ENCODE measurements at regions not wholly inside any gene's neighbourhood (a gene's known extent, or its start where the extent isn't known, plus 50 kb on each side); places are given as distances from the start of the nearest gene placed in this dataset.

DNA sequence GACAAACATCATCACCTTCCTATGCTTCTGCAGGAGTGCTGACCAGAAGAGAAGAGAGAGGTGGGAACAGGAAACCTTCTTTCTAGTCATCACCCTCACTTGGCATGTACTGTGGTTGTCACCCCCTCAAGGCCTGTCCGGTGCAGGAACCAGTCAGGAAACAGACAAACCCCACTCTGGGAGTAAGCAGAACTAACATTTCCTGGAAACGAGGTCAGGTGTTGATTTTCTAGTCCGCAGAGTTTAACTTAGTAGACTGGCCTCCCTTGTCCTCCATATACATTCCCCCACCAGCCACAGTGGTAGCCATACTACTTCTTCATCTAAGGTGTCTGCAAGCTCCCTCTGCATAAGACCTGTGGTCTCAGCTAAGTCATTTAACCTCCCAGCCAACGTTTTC lies 80.7 kb upstream of the NCAM1 start:
- no peak overlapping the region for H3K4me2 ChIP-seq (ENCODE audit: low read depth, low read length)
- no peaks in the 10 kb centered on the region for H3K27me3 ChIP-seq (ENCODE audit: control insufficient read depth, insufficient read depth, low read length)
- H3K79me1 ChIP-seq (ENCODE audit: low read depth in 1 of 2, low read length in 2 of 2), result no peaks in the 10 kb centered on the region
- ATAC-seq (ENCODE audit: low read depth) (no peak), DNase-seq (no peak)
- no peaks in the 10 kb centered on the region for H4K20me1 ChIP-seq (ENCODE audit: insufficient read depth, low read length)
- POLR2A ChIA-PET (ENCODE audit: unreplicated experiment), result no interaction called here
- H3K14ac ChIP-seq (replicated peaks; ENCODE audit: low read depth, low read length), result no peak overlapping the region
- no peak overlapping the region for H3K4ac ChIP-seq (ENCODE audit: low read depth, low read length)
- CTCF ChIA-PET, result no interaction called here
- H3K4me1 ChIP-seq (ENCODE audit: control insufficient read depth, insufficient read depth, low read length), result no peaks in the 10 kb centered on the region
- no peak overlapping the region for H3K56ac ChIP-seq (ENCODE audit: extremely low read depth, insufficient read depth, low read length)
- H3K9me3 ChIP-seq (ENCODE audit: control insufficient read depth, insufficient read depth, low read length), result no peaks in the 10 kb centered on the region
- H2AK5ac ChIP-seq (ENCODE audit: low read depth, low read length), result no peak overlapping the region
- no peak overlapping the region for H2BK15ac ChIP-seq (ENCODE audit: low read depth, low read length)
- H2BK20ac ChIP-seq (ENCODE audit: low read depth, low read length), result no peak overlapping the region
- H2AK9ac ChIP-seq (replicated peaks; ENCODE audit: low read depth, low read length, poor library complexity), result no peak overlapping the region
- in situ Hi-C loops (cut with MboI; ENCODE audit: low sequenced_read_pairs), result no loop called here
- WGBS, 2 experiments (ENCODE audit: extremely low coverage in 2 of 2, insufficient read length in 1 of 2), result 60% methylated on average over 2 of the region's 4 CpGs; no CpG with 5 or more reads in 1 of the 2 experiments
- no peak overlapping the region for H4K5ac ChIP-seq (ENCODE audit: low read depth, low read length)
- no peak overlapping the region for H2AFZ ChIP-seq (replicated peaks; ENCODE audit: low read length, poor library complexity)
- no peak overlapping the region for H4K91ac ChIP-seq (ENCODE audit: insufficient read depth, low read depth, low read length)
- BruUV-seq (replicated peaks), result no TSS peak
- no peaks in the 10 kb centered on the region for H3K36me3 ChIP-seq (ENCODE audit: control insufficient read depth, insufficient read depth, low read length)
- dilution Hi-C loops (cut with HindIII; ENCODE audit: low sequenced_read_pairs, unreplicated experiment), result no loop called here
- H3K9ac ChIP-seq (ENCODE audit: low read depth, low read length), result no peak overlapping the region
- intact Hi-C loops (cut with micrococcal nuclease), result no loop called here
- no peak overlapping the region for H2BK120ac ChIP-seq (ENCODE audit: low read depth, low read length)
- H3K18ac ChIP-seq (ENCODE audit: low read depth, low read length), result no peak overlapping the region
- H3K4me3 ChIP-seq (ENCODE audit: insufficient read depth, low read depth, low read length), result no peak overlapping the region
- no peak for TF ChIP-seq MAFK (IDR thresholded peaks at IDR 0.05; ENCODE audit: low read depth, low read length)
- H3K27ac ChIP-seq (ENCODE audit: insufficient read depth, low read length), result no peak overlapping the region
- no peak overlapping the region for H2BK5ac ChIP-seq (ENCODE audit: low read depth, low read length, poor library complexity, severe bottlenecking)
- H3K23ac ChIP-seq (ENCODE audit: low read depth, low read length), result no peak overlapping the region
- no peak overlapping the region for H4K8ac ChIP-seq (ENCODE audit: low read depth in 2 of 2, low read length in 2 of 2)
- H3K9me1 ChIP-seq (ENCODE audit: insufficient read depth, low read length), result no peaks in the 10 kb centered on the region
